BJ (cell line): ENCODE measurements at regions not wholly inside any gene's neighbourhood (a gene's known extent, or its start where the extent isn't known, plus 50 kb on each side); places are given as distances from the start of the nearest gene placed in this dataset. TPM values are rescaled to one million over a fixed set of nuclear protein-coding genes. Genes with fewer than 3 reads are reported as not detected.

ENCODE experiments used
- CTCF ChIA-PET: fragments of 350-600 bp; formaldehyde crosslinking; extraction: SDS; loops from one replicate; lab custom pipeline; 2021; ENCODE audit warnings: antibody characterized with exemption, inconsistent platforms; lab: Yijun Ruan, JAX
- POLR2A ChIA-PET: fragments of 300-600 bp; sonication (Branson Sonifier 250); formaldehyde crosslinking; extraction: SDS; loops from one replicate; lab custom pipeline; 2021; ENCODE audit warnings: antibody characterized with exemption; lab: Charles Lee
- DNase-seq: peaks from one replicate; pipeline ENCODE4 v3.0.0-alpha.2; 2011; ENCODE audit warnings: low read depth
- H3K27me3 ChIP-seq: 2 replicates; pipeline ENCODE4 v1.6.0; 2011; ENCODE audit warnings: low read length; ENCODE audit not compliant: control insufficient read depth, insufficient read depth
- H3K36me3 ChIP-seq: 2 replicates; pipeline ENCODE4 v1.5.1; 2011; ENCODE audit warnings: low read length; ENCODE audit not compliant: control insufficient read depth, insufficient read depth
- H3K4me3 ChIP-seq: 2 replicates; pipeline ENCODE4 v1.5.1; 2011; ENCODE audit warnings: low read depth, mild to moderate bottlenecking, control low read depth, low read length
- CTCF ChIP-seq: IDR thresholded peaks from 2 replicates; pipeline ENCODE4 v1.5.1; 2011; ENCODE audit warnings: low read depth, mild to moderate bottlenecking, control low read depth, inconsistent platforms, low read length, moderate library complexity; ENCODE audit not compliant: insufficient read depth
- small RNA-seq: library from RNA; depleted of rRNA; stranded (forward); fragments of <200 nt; gene quantifications from one replicate; pipeline ENCODE3, GENCODE V24; 2012; ENCODE audit warnings: low replicate concordance, low read depth; ENCODE audit not compliant: insufficient read length

- TF ChIP-seq CTCF: no peak
- CTCF ChIA-PET: no interaction called here
- H3K4me3 ChIP-seq: no peak overlapping the region
These were observed 69.7 kb upstream of the MAGEB16 start for GRCh38 chrX:35728481-35728880.

DNA sequence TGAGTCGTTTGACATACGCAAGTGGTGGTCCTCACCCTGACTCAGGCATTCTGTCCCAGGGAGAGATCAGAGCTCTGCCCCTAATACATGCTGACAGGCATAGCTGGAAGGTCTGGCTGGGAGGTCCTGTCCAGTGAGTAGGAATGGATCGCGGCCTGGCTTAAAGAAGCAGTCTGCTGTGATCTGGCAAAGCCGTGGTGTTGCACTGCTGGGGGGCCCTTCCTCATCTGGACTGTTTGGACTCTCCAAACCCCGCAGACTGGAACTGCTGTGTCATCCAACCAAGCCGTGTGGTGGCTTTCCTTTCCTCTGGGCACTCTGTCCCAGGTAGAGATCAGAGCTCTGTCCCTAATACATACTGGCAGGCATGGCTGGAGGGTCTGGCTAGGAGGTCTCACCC lies 64.3 kb upstream of the MAGEB16 start:
- DNase-seq: no peak
- ChIA-PET CTCF (no interaction called here), POLR2A (no interaction called here)
- Histone ChIP-seq H3K36me3 (no peaks in the 10 kb centered on the region), H3K27me3 (no peaks in the 10 kb centered on the region), H3K4me3 (no peak overlapping the region)
- no peak for TF ChIP-seq CTCF

More at GRCh38 chrX:35728481-35728880, 69.7 kb upstream of the MAGEB16 start:
- no peak for DNase-seq
- Histone ChIP-seq H3K27me3 (no peaks in the 10 kb centered on the region), H3K36me3 (no peaks in the 10 kb centered on the region)
- POLR2A ChIA-PET: no interaction called here

- H3K4me3 ChIP-seq: no peak overlapping the region
- TF ChIP-seq CTCF: no peak
- ChIA-PET CTCF (no interaction called here), POLR2A (no interaction called here)
- H3K36me3 ChIP-seq: no peaks in the 10 kb centered on the region
- DNase-seq: no peak
- no peaks in the 10 kb centered on the region for H3K27me3 ChIP-seq
These were observed 57.0 kb upstream of the MAGEB16 start for GRCh38 chrX:35741142-35741541.

DNA sequence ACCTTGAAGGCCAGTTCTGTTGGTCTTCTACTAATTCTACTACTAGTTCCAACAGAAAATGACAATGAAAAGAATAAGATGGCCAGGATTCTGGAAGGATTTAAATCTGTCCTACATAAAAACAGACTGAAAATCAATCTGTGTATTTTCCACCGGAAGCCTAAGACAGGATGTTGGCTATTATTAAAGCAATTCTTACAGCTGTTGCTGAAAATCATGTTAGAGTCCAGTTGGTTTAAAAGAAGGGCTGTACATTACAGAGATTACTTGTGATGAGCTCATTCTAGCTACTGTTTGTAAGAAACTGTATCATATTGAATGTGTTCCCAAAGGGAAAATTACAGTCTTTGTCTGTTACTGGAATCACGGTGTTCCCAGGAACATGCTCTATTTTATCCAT lies 54.8 kb upstream of the MAGEB16 start:
- POLR2A ChIA-PET: no interaction called here
- TF ChIP-seq CTCF: no peak
- Histone ChIP-seq H3K4me3 (no peak overlapping the region), H3K36me3 (no peaks in the 10 kb centered on the region), H3K27me3 (no peaks in the 10 kb centered on the region)
- DNase-seq: no peak
- CTCF ChIA-PET: no interaction called here

Small RNAs in the stretch of these regions (small RNA-seq; reads per million reads assigned to genes)
- not detected for gene RNU6-1087P
